ENCODE measurements at regions not wholly inside any gene's neighbourhood (a gene's known extent, or its start where the extent isn't known, plus 50 kb on each side); places are given as distances from the start of the nearest gene placed in this dataset.

DNA sequence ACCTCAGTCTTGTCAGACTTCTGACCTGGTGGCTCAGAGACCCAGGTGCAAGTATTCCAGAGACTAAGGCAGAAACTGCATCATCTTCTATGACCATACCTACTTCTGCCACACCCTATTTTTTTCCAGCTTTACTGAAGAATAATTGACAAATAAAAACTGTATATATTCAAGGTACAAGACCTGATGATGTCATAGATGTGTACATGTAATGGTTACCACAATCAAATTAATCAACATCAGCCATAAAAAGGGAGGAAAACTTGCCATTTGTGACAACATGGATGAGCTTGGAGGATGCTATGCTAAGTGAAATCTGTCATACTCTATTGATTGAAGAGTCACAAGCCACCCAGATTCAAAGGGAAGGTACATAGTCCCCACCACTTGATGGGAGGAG is 815.6 kb downstream of the SORCS1 start:
- TF ChIP-seq, protein P1, sequence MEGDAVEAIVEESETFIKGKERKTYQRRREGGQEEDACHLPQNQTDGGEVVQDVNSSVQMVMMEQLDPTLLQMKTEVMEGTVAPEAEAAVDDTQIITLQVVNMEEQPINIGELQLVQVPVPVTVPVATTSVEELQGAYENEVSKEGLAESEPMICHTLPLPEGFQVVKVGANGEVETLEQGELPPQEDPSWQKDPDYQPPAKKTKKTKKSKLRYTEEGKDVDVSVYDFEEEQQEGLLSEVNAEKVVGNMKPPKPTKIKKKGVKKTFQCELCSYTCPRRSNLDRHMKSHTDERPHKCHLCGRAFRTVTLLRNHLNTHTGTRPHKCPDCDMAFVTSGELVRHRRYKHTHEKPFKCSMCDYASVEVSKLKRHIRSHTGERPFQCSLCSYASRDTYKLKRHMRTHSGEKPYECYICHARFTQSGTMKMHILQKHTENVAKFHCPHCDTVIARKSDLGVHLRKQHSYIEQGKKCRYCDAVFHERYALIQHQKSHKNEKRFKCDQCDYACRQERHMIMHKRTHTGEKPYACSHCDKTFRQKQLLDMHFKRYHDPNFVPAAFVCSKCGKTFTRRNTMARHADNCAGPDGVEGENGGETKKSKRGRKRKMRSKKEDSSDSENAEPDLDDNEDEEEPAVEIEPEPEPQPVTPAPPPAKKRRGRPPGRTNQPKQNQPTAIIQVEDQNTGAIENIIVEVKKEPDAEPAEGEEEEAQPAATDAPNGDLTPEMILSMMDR (IDR thresholded peaks at IDR 0.05; ENCODE audit: low read depth, low read length): no peak
- no peak for TF ChIP-seq EZH2phosphoT487 (IDR thresholded peaks at IDR 0.05; ENCODE audit: low read depth)

All from OCI-LY3 (cell line).